Pancreas (tissue), 10 donors: ENCODE measurements at regions not wholly inside any gene's neighbourhood (a gene's known extent, or its start where the extent isn't known, plus 50 kb on each side); places are given as distances from the start of the nearest gene placed in this dataset.

ENCODE experiments used
- ATAC-seq, 4 donors: fragments of 200-7000 bp; cut with Tn5 transposase; one replicate each; pipeline versions ENCODE4 v1.8.0 to v1.9.1; 2020; ENCODE audit warnings: mild to moderate bottlenecking in 4 of 4, moderate library complexity in 4 of 4
- DNase-seq, 6 donors: peaks; one replicate each; pipeline ENCODE4 v3.0.0-alpha.2; 2020
- FAIRE-seq: peaks from 2 replicates; lab custom pipeline; 2012; peaks lifted over from hg19 to GRCh38; lab: Jason Lieb, UNC
- H3K27ac ChIP-seq, 4 donors: fragments of 200-600 bp; sonication (generic); 1 replicate in 3 of 4; 2 replicates in 1 of 4; pipeline versions ENCODE4 v1.5.0 to v1.8.0; 2020
- H3K27me3 ChIP-seq, 4 donors: fragments of 200-600 bp; one replicate each; pipeline ENCODE4 v1.8.0; 2021
- H3K36me3 ChIP-seq, 3 donors: fragments of 200-600 bp; sonication (generic) in 1 of 3; one replicate each; pipeline versions ENCODE4 v1.5.0 to v1.8.0; 2020 to 2021
- H3K4me1 ChIP-seq, 3 donors: fragments of 200-600 bp; one replicate each; pipeline ENCODE4 v1.8.0; 2021
- H3K4me3 ChIP-seq, 4 donors: fragments of 200-600 bp; sonication (generic) in 2 of 4; one replicate each; pipeline versions ENCODE4 v1.5.0 to v1.8.0; 2020 to 2021
- H3K9me3 ChIP-seq, 4 donors: fragments of 200-600 bp; one replicate each; pipeline ENCODE4 v1.8.0; 2021
- CTCF ChIP-seq, 4 donors: fragments of 200-600 bp; sonication (generic) in 3 of 4; IDR thresholded peaks; one replicate each; pipeline versions ENCODE4 v1.5.0 to v1.8.0; 2021; ENCODE audit warnings: antibody characterized with exemption in 4 of 4
- WGBS, 2 donors: extraction: QIAGEN DNeasy Blood & Tissue Kit; methylation state at CpG; one replicate each; pipeline ENCODE4 v1.1.7; 2013; 5-methylcytosine and 5-hydroxymethylcytosine counted together
- intact Hi-C, 3 donors: fragments of 100-400 bp; cut with DNase I; formaldehyde crosslinking; loops; one replicate each; pipeline versions ENCODE4 v1.11.1 to v1.14.2; 2022
- donor health status: healthy with polysubstance abuse.
- donor health status: DM: no; HTN: no; CAD: no; lungs with moderate emphysema.
- donor health status: DM: no; HTN: no; CAD: no.
- donor health status: control.
- donor health status: control.
- donor health status: Bipolar disorder and iron deficiency.
- donor health status: DM: yes; HTN: yes; CAD: no.
- donor health status: DM: no; HTN: no; CAD: no.
- donor health status: DM: no; HTN: no; CAD: no.
- donor health status: DM: yes; HTN: yes; CAD: no.

GRCh38 chr5:40276426-40277102, 403.2 kb upstream of the PTGER4 start:
- ATAC-seq (no peak), FAIRE-seq (no peak), DNase-seq (no peak)
- intact Hi-C loops: no loop called here
- Histone ChIP-seq H3K27me3 (no peaks in the 10 kb centered on the region), H3K4me1 (no peaks in the 10 kb centered on the region), H3K4me3 (no peak overlapping the region), H3K27ac (no peak overlapping the region), H3K36me3 (no peaks in the 10 kb centered on the region), H3K9me3 (no peaks in the 10 kb centered on the region)
- TF ChIP-seq CTCF (IDR thresholded peaks at IDR 0.05): no peak
- 81 to 83% methylated on average over 5 of the region's 5 CpGs for WGBS, 2 donors

- no peaks in the 10 kb centered on the region for H3K4me1 ChIP-seq
- no peak for TF ChIP-seq CTCF (IDR thresholded peaks at IDR 0.05)
- DNase-seq: no peak
- no peaks in the 10 kb centered on the region for H3K36me3 ChIP-seq
- ATAC-seq: no peak
- intact Hi-C loops: no loop called here
- H3K27ac ChIP-seq: no peak overlapping the region
- WGBS, 2 donors: 63 to 67% methylated on average over 1 of the region's 1 CpG
- H3K27me3 ChIP-seq: no peaks in the 10 kb centered on the region
- H3K9me3 ChIP-seq: no peaks in the 10 kb centered on the region
- FAIRE-seq: no peak
- H3K4me3 ChIP-seq: no peak overlapping the region
These were observed 405.1 kb upstream of the PTGER4 start for GRCh38 chr5:40274568-40274967.

- H3K27me3 ChIP-seq: no peaks in the 10 kb centered on the region
- intact Hi-C loops: no loop called here
- H3K27ac ChIP-seq: no peak overlapping the region
- no peak overlapping the region for H3K4me3 ChIP-seq
- H3K9me3 ChIP-seq: no peaks in the 10 kb centered on the region
- ATAC-seq (no peak), FAIRE-seq (no peak), DNase-seq (no peak)
- no peaks in the 10 kb centered on the region for H3K4me1 ChIP-seq
- H3K36me3 ChIP-seq: no peaks in the 10 kb centered on the region
- TF ChIP-seq CTCF (IDR thresholded peaks at IDR 0.05): no peak
- WGBS, 2 donors: 66 to 71% methylated on average over 1 of the region's 1 CpG
These were observed 405.8 kb upstream of the PTGER4 start for GRCh38 chr5:40273936-40274335.

GRCh38 chr5:40271476-40271875, 408.2 kb upstream of the PTGER4 start:
- no peak for FAIRE-seq
- ATAC-seq: no peak
- H3K4me1 ChIP-seq: no peaks in the 10 kb centered on the region

More at GRCh38 chr5:40271476-40271875, 408.2 kb upstream of the PTGER4 start:
- Histone ChIP-seq H3K4me3 (no peak overlapping the region), H3K27me3 (no peaks in the 10 kb centered on the region), H3K9me3 (no peaks in the 10 kb centered on the region), H3K36me3 (no peaks in the 10 kb centered on the region), H3K27ac (no peak overlapping the region)
- no peak for DNase-seq
- intact Hi-C loops: no loop called here
- TF ChIP-seq CTCF (IDR thresholded peaks at IDR 0.05): no peak
- WGBS, 2 donors: 87 to 89% methylated on average over 2 of the region's 2 CpGs
